Retinal pigment epithelial cell (primary cell): ENCODE measurements at regions not wholly inside any gene's neighbourhood (a gene's known extent, or its start where the extent isn't known, plus 50 kb on each side); places are given as distances from the start of the nearest gene placed in this dataset.
A peak's percentile ranks its signal among the peaks of the same experiment; 100 is the strongest.

Experiments used
- DNase-seq: peaks from one replicate; pipeline ENCODE4 v3.0.0-alpha.2; 2010; ENCODE audit warnings: low read depth
- H3K4me3 ChIP-seq: 2 replicates; pipeline ENCODE4 v1.5.1; 2011; ENCODE audit warnings: mild to moderate bottlenecking, low read length, control low read depth, moderate library complexity
- CTCF ChIP-seq: conservative IDR thresholded peaks from 2 replicates; pipeline ENCODE4 v1.5.1; 2011; ENCODE audit warnings: low read depth, low read length, control low read depth, inconsistent platforms

GRCh38 chr13:101003566-101003965, 329.0 kb upstream of the TMTC4 start:
- DNase-seq: no peak
- no peak overlapping the region for H3K4me3 ChIP-seq
- no peak for TF ChIP-seq CTCF

- TF ChIP-seq CTCF: peak; percentile 2
- DNase-seq: peak; percentile 23
- no peak overlapping the region for H3K4me3 ChIP-seq
Observed at GRCh38 chr13:100989392-100989791, 314.8 kb upstream of the TMTC4 start.

- H3K4me3 ChIP-seq: no peak overlapping the region
- DNase-seq: no peak
- TF ChIP-seq CTCF: no peak
Observed at GRCh38 chr13:100988921-100989320, 314.3 kb upstream of the TMTC4 start.

- TF ChIP-seq CTCF: peak; percentile 51
- no peak for DNase-seq
- H3K4me3 ChIP-seq: no peak overlapping the region
Observed at GRCh38 chr13:100987948-100988347, 313.4 kb upstream of the TMTC4 start.

GRCh38 chr13:100986571-100986970, 312.0 kb upstream of the TMTC4 start:
- DNase-seq: no peak
- no peak for TF ChIP-seq CTCF
- H3K4me3 ChIP-seq: no peak overlapping the region

- H3K4me3 ChIP-seq: no peak overlapping the region
- TF ChIP-seq CTCF: no peak
Observed at GRCh38 chr13:100984085-100984705, 309.6 kb upstream of the TMTC4 start.

GRCh38 chr13:100983111-100983510, 308.5 kb upstream of the TMTC4 start:
- H3K4me3 ChIP-seq: no peak overlapping the region
- TF ChIP-seq CTCF: no peak
- no peak for DNase-seq

More at GRCh38 chr13:100984085-100984705, 309.6 kb upstream of the TMTC4 start:
- DNase-seq: peak; percentile 42
